COLO668 (cell line): ENCODE measurements at regions not wholly inside any gene's neighbourhood (a gene's known extent, or its start where the extent isn't known, plus 50 kb on each side); places are given as distances from the start of the nearest gene placed in this dataset.
"Not testable (repeated sequence)": the region's sequence is repeated elsewhere in the genome, so short reads cannot be mapped to it uniquely, and the experiment has no call there.

Experiments used
- DNase-seq: peaks from one replicate; lab custom pipeline; 2025; ENCODE audit not compliant: unreplicated experiment; lab: John Stamatoyannopoulos, UW

- no peak for DNase-seq
These were observed 338.2 kb downstream of the TCERG1L start for GRCh38 chr10:130973127-130973839.

- no peak for DNase-seq
These were observed 337.4 kb downstream of the TCERG1L start for GRCh38 chr10:130974166-130974565.

- not testable (repeated sequence) for DNase-seq
These were observed 336.2 kb downstream of the TCERG1L start for GRCh38 chr10:130975351-130975750.

- no peak for DNase-seq
These were observed 328.7 kb downstream of the TCERG1L start for GRCh38 chr10:130982802-130983201.

GRCh38 chr10:130983749-130984148 is 327.8 kb downstream of the TCERG1L start:
- no peak for DNase-seq

- no peak for DNase-seq
These were observed 326.8 kb downstream of the TCERG1L start for GRCh38 chr10:130984686-130985085.

GRCh38 chr10:130985158-130985753 is 326.3 kb downstream of the TCERG1L start:
- DNase-seq, result no peak

- DNase-seq, result no peak
These were observed 324.7 kb downstream of the TCERG1L start for GRCh38 chr10:130986846-130987245.

GRCh38 chr10:130987401-130987800 is 324.1 kb downstream of the TCERG1L start:
- no peak for DNase-seq

GRCh38 chr10:130989670-130990232 is 321.8 kb downstream of the TCERG1L start:
- no peak for DNase-seq

- DNase-seq, result no peak
These were observed 321.0 kb downstream of the TCERG1L start for GRCh38 chr10:130990486-130990885.

- DNase-seq, result no peak
These were observed 318.6 kb downstream of the TCERG1L start for GRCh38 chr10:130992802-130993523.

GRCh38 chr10:130993612-130994011 is 317.9 kb downstream of the TCERG1L start:
- DNase-seq, result no peak

- DNase-seq, result no peak
These were observed 317.3 kb downstream of the TCERG1L start for GRCh38 chr10:130994191-130994590.

- DNase-seq, result no peak
These were observed 316.7 kb downstream of the TCERG1L start for GRCh38 chr10:130994845-130995244.

GRCh38 chr10:130997267-130998045 is 314.1 kb downstream of the TCERG1L start:
- no peak for DNase-seq

GRCh38 chr10:130998046-130998435 is 313.5 kb downstream of the TCERG1L start:
- no peak for DNase-seq

- DNase-seq, result no peak
These were observed 312.9 kb downstream of the TCERG1L start for GRCh38 chr10:130998642-130999041.

GRCh38 chr10:130999376-131000202 is 311.9 kb downstream of the TCERG1L start:
- no peak for DNase-seq

- no peak for DNase-seq
These were observed 311.3 kb downstream of the TCERG1L start for GRCh38 chr10:131000244-131000643.
